IMR-90 (cell line): ENCODE measurements at regions not wholly inside any gene's neighbourhood (a gene's known extent, or its start where the extent isn't known, plus 50 kb on each side); places are given as distances from the start of the nearest gene placed in this dataset.

ENCODE experiments used
- ATAC-seq: fragments of 200-7000 bp; cut with Tn5 transposase; 2 replicates; pipeline ENCODE4 v1.9.1; 2020; ENCODE audit warnings: low read depth, mild to moderate bottlenecking, moderate library complexity
- BruUV-seq: library from RNA; stranded (reverse); fragments of 400-500 nt; replicated peaks from 2 replicates; lab custom pipeline; 2021; lab: Mats Ljungman, UMichigan
- CTCF ChIA-PET: fragments of 300-600 bp; formaldehyde crosslinking; extraction: SDS; loops from one replicate; lab custom pipeline; 2021; ENCODE audit warnings: antibody characterized with exemption; lab: Yijun Ruan, JAX
- POLR2A ChIA-PET: fragments of 300-600 bp; sonication (Branson Sonifier 250); formaldehyde crosslinking; loops from one replicate; lab custom pipeline; 2022; ENCODE audit warnings: antibody characterized with exemption; ENCODE audit not compliant: unreplicated experiment; lab: Charles Lee
- DNase-seq: peaks from one replicate; pipeline ENCODE4 v3.0.0; 2013
- H2AFZ ChIP-seq: replicated peaks from 2 replicates; pipeline ENCODE3; 2013; ENCODE audit warnings: low read length, mild to moderate bottlenecking; ENCODE audit not compliant: poor library complexity
- H2AK5ac ChIP-seq: 2 replicates; pipeline ENCODE4 v1.6.1; 2013; ENCODE audit warnings: low read depth, low read length, inconsistent platforms
- H2AK9ac ChIP-seq: replicated peaks from 2 replicates; pipeline ENCODE3; 2013; ENCODE audit warnings: mild to moderate bottlenecking, low read depth, low read length, moderate library complexity; ENCODE audit not compliant: poor library complexity
- H2BK120ac ChIP-seq: 2 replicates; pipeline ENCODE4 v1.6.1; 2013; ENCODE audit warnings: low read depth, low read length, inconsistent platforms
- H2BK15ac ChIP-seq: 3 replicates; pipeline ENCODE4 v1.6.1; 2013; ENCODE audit warnings: low read depth, low read length, inconsistent platforms
- H2BK20ac ChIP-seq: 2 replicates; pipeline ENCODE4 v1.6.1; 2013; ENCODE audit warnings: low read depth, mild to moderate bottlenecking, inconsistent platforms, low read length, moderate library complexity
- H2BK5ac ChIP-seq: 2 replicates; pipeline ENCODE4 v1.6.1; 2013; ENCODE audit warnings: mild to moderate bottlenecking, low read depth, low read length, inconsistent platforms; ENCODE audit not compliant: poor library complexity, severe bottlenecking
- H3K14ac ChIP-seq: replicated peaks from 2 replicates; pipeline ENCODE4 v1.6.1; 2013; ENCODE audit warnings: low read depth, low read length, inconsistent platforms
- H3K18ac ChIP-seq: 2 replicates; pipeline ENCODE4 v1.6.1; 2013; ENCODE audit warnings: low read depth, low read length, control low read depth
- H3K23ac ChIP-seq: 2 replicates; pipeline ENCODE4 v1.6.1; 2013; ENCODE audit warnings: low read depth, low read length, inconsistent platforms
- H3K27ac ChIP-seq: 2 replicates; pipeline ENCODE4 v1.5.1; 2013; ENCODE audit warnings: mild to moderate bottlenecking, control low read depth, low read length; ENCODE audit not compliant: insufficient read depth
- H3K27me3 ChIP-seq: 2 replicates; pipeline ENCODE4 v1.6.1; 2013; ENCODE audit warnings: low read length; ENCODE audit not compliant: control insufficient read depth, insufficient read depth
- H3K36me3 ChIP-seq: 2 replicates; pipeline ENCODE4 v1.6.1; 2013; ENCODE audit warnings: low read length, mixed read lengths; ENCODE audit not compliant: control insufficient read depth, insufficient read depth
- H3K4ac ChIP-seq: 2 replicates; pipeline ENCODE4 v1.6.1; 2013; ENCODE audit warnings: low read depth, low read length, inconsistent platforms
- H3K4me1 ChIP-seq: 2 replicates; pipeline ENCODE4 v1.6.1; 2013; ENCODE audit warnings: low read length, mixed read lengths; ENCODE audit not compliant: control insufficient read depth, insufficient read depth
- H3K4me2 ChIP-seq: 2 replicates; pipeline ENCODE4 v1.6.1; 2013; ENCODE audit warnings: low read depth, mild to moderate bottlenecking, control low read depth, low read length, moderate library complexity
- H3K4me3 ChIP-seq: 2 replicates; pipeline ENCODE4 v1.5.1; 2013; ENCODE audit warnings: low read depth, mild to moderate bottlenecking, control low read depth, low read length, moderate library complexity; ENCODE audit not compliant: insufficient read depth
- H3K56ac ChIP-seq: 2 replicates; pipeline ENCODE4 v1.6.1; 2013; ENCODE audit warnings: low read length, inconsistent platforms; ENCODE audit not compliant: insufficient read depth; ENCODE audit errors: extremely low read depth
- H3K79me1 ChIP-seq, 2 experiments: 2 replicates each; pipeline ENCODE4 v1.6.1; 2013; ENCODE audit warnings: low read length in 2 of 2, inconsistent platforms in 1 of 2, low read depth in 1 of 2
- H3K9ac ChIP-seq: 2 replicates; pipeline ENCODE4 v1.6.1; 2013; ENCODE audit warnings: low read depth, low read length, control low read depth
- H3K9me1 ChIP-seq: 2 replicates; pipeline ENCODE4 v1.6.1; 2013; ENCODE audit warnings: low read length, inconsistent platforms; ENCODE audit not compliant: insufficient read depth
- H3K9me3 ChIP-seq: 2 replicates; pipeline ENCODE4 v1.6.1; 2013; ENCODE audit warnings: low read length; ENCODE audit not compliant: control insufficient read depth, insufficient read depth
- H4K20me1 ChIP-seq: 2 replicates; pipeline ENCODE4 v1.6.1; 2013; ENCODE audit warnings: low read length, inconsistent platforms; ENCODE audit not compliant: insufficient read depth
- H4K5ac ChIP-seq: 2 replicates; pipeline ENCODE4 v1.6.1; 2013; ENCODE audit warnings: mild to moderate bottlenecking, low read depth, low read length, control low read depth
- H4K8ac ChIP-seq, 2 experiments: 2 replicates each; pipeline ENCODE4 v1.6.1; 2013; ENCODE audit warnings: low read depth in 2 of 2, low read length in 2 of 2, control low read depth in 1 of 2, inconsistent platforms in 1 of 2
- H4K91ac ChIP-seq: 2 replicates; pipeline ENCODE4 v1.6.1; 2013; ENCODE audit warnings: low read depth, low read length, inconsistent platforms; ENCODE audit not compliant: insufficient read depth
- BHLHE40 ChIP-seq: fragments of 150-350 bp; IDR thresholded peaks from 2 replicates; pipeline ENCODE4 v1.6.1; 2016; ENCODE audit warnings: mild to moderate bottlenecking, low read depth, low read length
- CEBPB ChIP-seq: IDR thresholded peaks from 2 replicates; pipeline ENCODE4 v1.6.1; 2012; ENCODE audit warnings: low read depth, low read length, improper control_type of control experiment
- CTCF ChIP-seq: conservative IDR thresholded peaks from 2 replicates; pipeline ENCODE4 v1.5.1; 2012; ENCODE audit warnings: mild to moderate bottlenecking, low read depth, low read length, improper control_type of control experiment
- MAZ ChIP-seq: IDR thresholded peaks from 2 replicates; pipeline ENCODE4 v1.6.1; 2012; ENCODE audit warnings: low read depth, mild to moderate bottlenecking, low read length, improper control_type of control experiment, moderate library complexity, borderline replicate concordance
- RFX5 ChIP-seq: IDR thresholded peaks from 2 replicates; pipeline ENCODE4 v1.8.0; 2012; ENCODE audit warnings: low read depth, mild to moderate bottlenecking, low read length, moderate library complexity
- SMC3 ChIP-seq: fragments of 150-350 bp; IDR thresholded peaks from 2 replicates; pipeline ENCODE4 v1.6.1; 2016; ENCODE audit warnings: low read depth, mild to moderate bottlenecking, antibody characterized with exemption, low read length, moderate library complexity
- dilution Hi-C: fragments of 300-500 bp; cut with HindIII; formaldehyde crosslinking; loops from one replicate; pipeline ENCODE4 v1.14.3; 2018; ENCODE audit warnings: low sequenced_read_pairs; ENCODE audit not compliant: unreplicated experiment
- in situ Hi-C: fragments of 300-500 bp; cut with MboI; formaldehyde crosslinking; loops from 3 replicates; pipeline ENCODE4 v1.14.3; 2019; ENCODE audit warnings: low sequenced_read_pairs, inconsistent platforms, mixed read lengths
- intact Hi-C: fragments of 100-400 bp; cut with micrococcal nuclease; formaldehyde crosslinking; loops from 2 replicates; pipeline ENCODE4 v1.10.0; 2022

GRCh38 chrX:110563282-110563681, 204.6 kb downstream of the RTL9 start:
- intact Hi-C loops (no loop called here), in situ Hi-C loops (no loop called here), dilution Hi-C loops (no loop called here)
- Histone ChIP-seq H2AK9ac (no peak overlapping the region), H3K27me3 (no peaks in the 10 kb centered on the region), H4K8ac (no peak overlapping the region), H3K18ac (no peak overlapping the region), H3K36me3 (no peaks in the 10 kb centered on the region), H3K14ac (no peak overlapping the region), H4K5ac (no peak overlapping the region), H4K91ac (no peak overlapping the region), H3K9ac (no peak overlapping the region), H2BK20ac (no peak overlapping the region), H3K9me3 (no peaks in the 10 kb centered on the region), H2BK5ac (no peak overlapping the region), H3K4ac (no peak overlapping the region), H3K27ac (no peak overlapping the region), H2BK15ac (no peak overlapping the region), H3K79me1 (no peaks in the 10 kb centered on the region), H2AK5ac (no peak overlapping the region), H4K20me1 (no peaks in the 10 kb centered on the region), H3K4me2 (no peak overlapping the region), H3K9me1 (no peaks in the 10 kb centered on the region), H3K23ac (no peak overlapping the region), H2AFZ (no peak overlapping the region), H2BK120ac (no peak overlapping the region), H3K4me1 (no peaks in the 10 kb centered on the region), H3K56ac (no peak overlapping the region), H3K4me3 (no peak overlapping the region)
- POLR2A ChIA-PET = no interaction called here
- no peak for ATAC-seq
- CTCF ChIA-PET = no interaction called here
- no peak for DNase-seq
- no TSS peak for BruUV-seq
- no peak for TF ChIP-seq CTCF
- no peak for TF ChIP-seq BHLHE40
- no peak for TF ChIP-seq CEBPB
- no peak for TF ChIP-seq SMC3
- TF ChIP-seq MAZ = no peak
- no peak for TF ChIP-seq RFX5
